ENCODE measurements at regions not wholly inside any gene's neighbourhood (a gene's known extent, or its start where the extent isn't known, plus 50 kb on each side); places are given as distances from the start of the nearest gene placed in this dataset.
"Not testable (repeated sequence)": the region's sequence is repeated elsewhere in the genome, so short reads cannot be mapped to it uniquely, and the experiment has no call there.

GRCh38 chr6:84348801-84349200, 121.4 kb upstream of the CEP162 start:
- no peak for DNase-seq

GRCh38 chr6:84346372-84346771, 118.9 kb upstream of the CEP162 start:
- DNase-seq, result no peak

- no peak for DNase-seq
Measured at GRCh38 chr6:84344005-84344404, 116.6 kb upstream of the CEP162 start.

GRCh38 chr6:84340422-84340821, 113.0 kb upstream of the CEP162 start:
- no peak for DNase-seq

- no peak for DNase-seq
Measured at GRCh38 chr6:84333842-84334241, 106.4 kb upstream of the CEP162 start.

- no peak for DNase-seq
Measured at GRCh38 chr6:84332139-84333034, 104.9 kb upstream of the CEP162 start.

GRCh38 chr6:84330325-84330724, 102.9 kb upstream of the CEP162 start:
- DNase-seq, result no peak

GRCh38 chr6:84329516-84329915, 102.1 kb upstream of the CEP162 start:
- no peak for DNase-seq

GRCh38 chr6:84329077-84329476, 101.6 kb upstream of the CEP162 start:
- DNase-seq, result no peak

GRCh38 chr6:84317463-84317862, 90.0 kb upstream of the CEP162 start:
- DNase-seq, result no peak

- no peak for DNase-seq
Measured at GRCh38 chr6:84314377-84314898, 87.0 kb upstream of the CEP162 start.

GRCh38 chr6:84309336-84309735, 81.9 kb upstream of the CEP162 start:
- no peak for DNase-seq

GRCh38 chr6:84304881-84305280, 77.4 kb upstream of the CEP162 start:
- no peak for DNase-seq

GRCh38 chr6:84291033-84291432, 63.6 kb upstream of the CEP162 start:
- not testable (repeated sequence) for DNase-seq

GRCh38 chr6:84284428-84285049, 57.1 kb upstream of the CEP162 start:
- DNase-seq, result no peak

- no peak for DNase-seq
Measured at GRCh38 chr6:84282550-84282949, 55.1 kb upstream of the CEP162 start.

GRCh38 chr6:84280639-84281038, 53.2 kb upstream of the CEP162 start:
- no peak for DNase-seq

GRCh38 chr6:84280030-84280429, 52.6 kb upstream of the CEP162 start:
- DNase-seq, result no peak

- DNase-seq, result no peak
Measured at GRCh38 chr6:84278321-84278998, 51.0 kb upstream of the CEP162 start.
